WTC11 (cell line): ENCODE measurements at regions not wholly inside any gene's neighbourhood (a gene's known extent, or its start where the extent isn't known, plus 50 kb on each side); places are given as distances from the start of the nearest gene placed in this dataset.

ENCODE experiments used
- ATF2 ChIP-seq: sonication (generic); formaldehyde crosslinking; IDR thresholded peaks from 2 replicates; pipeline ENCODE4 v1.8.1; 2022; ENCODE audit warnings: low read depth, missing genetic modification reagents, borderline replicate concordance
- ATF3 ChIP-seq: sonication (generic); formaldehyde crosslinking; conservative IDR thresholded peaks from 2 replicates; pipeline ENCODE4 v1.8.1; 2022; ENCODE audit warnings: mild to moderate bottlenecking, missing genetic modification reagents
- CREB1 ChIP-seq: sonication (generic); formaldehyde crosslinking; IDR thresholded peaks from 2 replicates; pipeline ENCODE4 v1.8.0; 2023; ENCODE audit warnings: mild to moderate bottlenecking, missing genetic modification reagents
- ESRRA ChIP-seq: sonication (generic); formaldehyde crosslinking; IDR thresholded peaks from 2 replicates; pipeline ENCODE4 v1.8.1; 2022; ENCODE audit warnings: mild to moderate bottlenecking, missing genetic modification reagents, borderline replicate concordance
- PRDM15 ChIP-seq: sonication (generic); formaldehyde crosslinking; IDR thresholded peaks from 2 replicates; pipeline ENCODE4 v1.8.0; 2022; ENCODE audit warnings: missing genetic modification reagents
- RELA ChIP-seq: sonication (generic); formaldehyde crosslinking; IDR thresholded peaks from 2 replicates; pipeline ENCODE4 v1.8.1; 2022; ENCODE audit warnings: missing genetic modification reagents, mild to moderate bottlenecking, borderline replicate concordance
- TP53 ChIP-seq: sonication (generic); formaldehyde crosslinking; IDR thresholded peaks from 2 replicates; pipeline ENCODE4 v1.8.1; 2023; ENCODE audit warnings: mild to moderate bottlenecking, missing genetic modification reagents
- ZBTB43 ChIP-seq: sonication (generic); formaldehyde crosslinking; IDR thresholded peaks from 2 replicates; pipeline ENCODE4 v1.8.1; 2023; ENCODE audit warnings: mild to moderate bottlenecking, missing genetic modification reagents
- ZNF121 ChIP-seq: sonication (generic); formaldehyde crosslinking; IDR thresholded peaks from 2 replicates; pipeline ENCODE4 v1.8.0; 2023; ENCODE audit warnings: missing genetic modification reagents
- TF ChIP-seq, protein P1 (sequence below): fragments of 200-600 bp; IDR thresholded peaks from 2 replicates; pipeline ENCODE4 v1.8.0; 2022; ENCODE audit warnings: antibody characterized with exemption
- TF ChIP-seq, protein P2 (sequence below): sonication (generic); formaldehyde crosslinking; IDR thresholded peaks from 2 replicates; pipeline ENCODE4 v1.8.1; 2022; ENCODE audit warnings: mild to moderate bottlenecking, moderate library complexity, missing genetic modification reagents
- TF ChIP-seq, protein P3 (sequence below): sonication (generic); formaldehyde crosslinking; IDR thresholded peaks from 2 replicates; pipeline ENCODE4 v1.8.1; 2022; ENCODE audit warnings: missing genetic modification reagents, borderline replicate concordance
- TF ChIP-seq, protein P4 (sequence below): sonication (generic); formaldehyde crosslinking; IDR thresholded peaks from 2 replicates; pipeline ENCODE4 v1.8.0; 2022; ENCODE audit warnings: mild to moderate bottlenecking, missing genetic modification reagents

GRCh38 chr7:159321278-159321677 is 176.6 kb upstream of the VIPR2 start:
- TF ChIP-seq ATF3 (no peak), ATF2 (CRISPR knock-in tag) (no peak), RELA (CRISPR knock-in tag) (no peak), ZNF121 (CRISPR knock-in tag) (no peak), CREB1 (CRISPR knock-in tag) (no peak), TP53 (CRISPR knock-in tag) (no peak), ZBTB43 (CRISPR knock-in tag) (no peak), ESRRA (CRISPR knock-in tag) (no peak), PRDM15 (no peak)
- TF ChIP-seq, protein P1, sequence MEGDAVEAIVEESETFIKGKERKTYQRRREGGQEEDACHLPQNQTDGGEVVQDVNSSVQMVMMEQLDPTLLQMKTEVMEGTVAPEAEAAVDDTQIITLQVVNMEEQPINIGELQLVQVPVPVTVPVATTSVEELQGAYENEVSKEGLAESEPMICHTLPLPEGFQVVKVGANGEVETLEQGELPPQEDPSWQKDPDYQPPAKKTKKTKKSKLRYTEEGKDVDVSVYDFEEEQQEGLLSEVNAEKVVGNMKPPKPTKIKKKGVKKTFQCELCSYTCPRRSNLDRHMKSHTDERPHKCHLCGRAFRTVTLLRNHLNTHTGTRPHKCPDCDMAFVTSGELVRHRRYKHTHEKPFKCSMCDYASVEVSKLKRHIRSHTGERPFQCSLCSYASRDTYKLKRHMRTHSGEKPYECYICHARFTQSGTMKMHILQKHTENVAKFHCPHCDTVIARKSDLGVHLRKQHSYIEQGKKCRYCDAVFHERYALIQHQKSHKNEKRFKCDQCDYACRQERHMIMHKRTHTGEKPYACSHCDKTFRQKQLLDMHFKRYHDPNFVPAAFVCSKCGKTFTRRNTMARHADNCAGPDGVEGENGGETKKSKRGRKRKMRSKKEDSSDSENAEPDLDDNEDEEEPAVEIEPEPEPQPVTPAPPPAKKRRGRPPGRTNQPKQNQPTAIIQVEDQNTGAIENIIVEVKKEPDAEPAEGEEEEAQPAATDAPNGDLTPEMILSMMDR: no peak
- TF ChIP-seq, protein P2, sequence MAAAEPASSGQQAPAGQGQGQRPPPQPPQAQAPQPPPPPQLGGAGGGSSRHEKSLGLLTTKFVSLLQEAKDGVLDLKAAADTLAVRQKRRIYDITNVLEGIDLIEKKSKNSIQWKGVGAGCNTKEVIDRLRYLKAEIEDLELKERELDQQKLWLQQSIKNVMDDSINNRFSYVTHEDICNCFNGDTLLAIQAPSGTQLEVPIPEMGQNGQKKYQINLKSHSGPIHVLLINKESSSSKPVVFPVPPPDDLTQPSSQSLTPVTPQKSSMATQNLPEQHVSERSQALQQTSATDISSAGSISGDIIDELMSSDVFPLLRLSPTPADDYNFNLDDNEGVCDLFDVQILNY (CRISPR knock-in tag): no peak
- TF ChIP-seq, protein P3, sequence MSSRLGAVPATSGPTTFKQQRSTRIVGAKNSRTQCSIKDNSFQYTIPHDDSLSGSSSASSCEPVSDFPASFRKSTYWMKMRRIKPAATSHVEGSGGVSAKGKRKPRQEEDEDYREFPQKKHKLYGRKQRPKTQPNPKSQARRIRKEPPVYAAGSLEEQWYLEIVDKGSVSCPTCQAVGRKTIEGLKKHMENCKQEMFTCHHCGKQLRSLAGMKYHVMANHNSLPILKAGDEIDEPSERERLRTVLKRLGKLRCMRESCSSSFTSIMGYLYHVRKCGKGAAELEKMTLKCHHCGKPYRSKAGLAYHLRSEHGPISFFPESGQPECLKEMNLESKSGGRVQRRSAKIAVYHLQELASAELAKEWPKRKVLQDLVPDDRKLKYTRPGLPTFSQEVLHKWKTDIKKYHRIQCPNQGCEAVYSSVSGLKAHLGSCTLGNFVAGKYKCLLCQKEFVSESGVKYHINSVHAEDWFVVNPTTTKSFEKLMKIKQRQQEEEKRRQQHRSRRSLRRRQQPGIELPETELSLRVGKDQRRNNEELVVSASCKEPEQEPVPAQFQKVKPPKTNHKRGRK (CRISPR knock-in tag): no peak
- TF ChIP-seq, protein P4, sequence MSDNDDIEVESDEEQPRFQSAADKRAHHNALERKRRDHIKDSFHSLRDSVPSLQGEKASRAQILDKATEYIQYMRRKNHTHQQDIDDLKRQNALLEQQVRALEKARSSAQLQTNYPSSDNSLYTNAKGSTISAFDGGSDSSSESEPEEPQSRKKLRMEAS (CRISPR knock-in tag): no peak
